Activated T-cell treated with anti-CD3 and anti-CD28 coated beads for 4 hours (primary cell): ENCODE measurements at regions not wholly inside any gene's neighbourhood (a gene's known extent, or its start where the extent isn't known, plus 50 kb on each side); places are given as distances from the start of the nearest gene placed in this dataset.

ENCODE experiments used
- DNase-seq: peaks from one replicate; pipeline ENCODE4 v3.0.0-alpha.2; 2020

- no peak for DNase-seq
These were observed 705.5 kb upstream of the MAN1A1 start for GRCh38 chr6:120055071-120055470.

- no peak for DNase-seq
These were observed 690.1 kb upstream of the MAN1A1 start for GRCh38 chr6:120039664-120040063.

- no peak for DNase-seq
These were observed 682.3 kb upstream of the MAN1A1 start for GRCh38 chr6:120031837-120032236.

- DNase-seq, result no peak
These were observed 677.2 kb upstream of the MAN1A1 start for GRCh38 chr6:120026791-120027190.

- DNase-seq, result no peak
These were observed 660.5 kb upstream of the MAN1A1 start for GRCh38 chr6:120010075-120010474.

- no peak for DNase-seq
These were observed 655.9 kb upstream of the MAN1A1 start for GRCh38 chr6:120005292-120005976.

- no peak for DNase-seq
These were observed 637.5 kb upstream of the MAN1A1 start for GRCh38 chr6:119986934-119987549.

- DNase-seq, result no peak
These were observed 636.6 kb upstream of the MAN1A1 start for GRCh38 chr6:119985952-119986736.

- DNase-seq, result no peak
These were observed 631.2 kb upstream of the MAN1A1 start for GRCh38 chr6:119980802-119981201.

- DNase-seq, result no peak
These were observed 630.3 kb upstream of the MAN1A1 start for GRCh38 chr6:119979862-119980261.

GRCh38 chr6:119978274-119978889 lies 628.8 kb upstream of the MAN1A1 start:
- DNase-seq, result no peak

- no peak for DNase-seq
These were observed 625.0 kb upstream of the MAN1A1 start for GRCh38 chr6:119974430-119975159.

GRCh38 chr6:119966484-119966883 lies 616.9 kb upstream of the MAN1A1 start:
- no peak for DNase-seq

GRCh38 chr6:119965900-119966299 lies 616.3 kb upstream of the MAN1A1 start:
- no peak for DNase-seq

- no peak for DNase-seq
These were observed 615.4 kb upstream of the MAN1A1 start for GRCh38 chr6:119965008-119965407.

GRCh38 chr6:119962505-119962904 lies 612.9 kb upstream of the MAN1A1 start:
- no peak for DNase-seq

GRCh38 chr6:119961450-119961849 lies 611.9 kb upstream of the MAN1A1 start:
- DNase-seq, result no peak

GRCh38 chr6:119960456-119960855 lies 610.9 kb upstream of the MAN1A1 start:
- DNase-seq, result no peak

GRCh38 chr6:119960036-119960435 lies 610.5 kb upstream of the MAN1A1 start:
- DNase-seq, result no peak

- DNase-seq, result no peak
These were observed 607.6 kb upstream of the MAN1A1 start for GRCh38 chr6:119957195-119957594.

GRCh38 chr6:119952696-119953095 lies 603.1 kb upstream of the MAN1A1 start:
- DNase-seq, result no peak

GRCh38 chr6:119950681-119951080 lies 601.1 kb upstream of the MAN1A1 start:
- DNase-seq, result no peak
